ENCODE measurements at regions not wholly inside any gene's neighbourhood (a gene's known extent, or its start where the extent isn't known, plus 50 kb on each side); places are given as distances from the start of the nearest gene placed in this dataset.

DNA sequence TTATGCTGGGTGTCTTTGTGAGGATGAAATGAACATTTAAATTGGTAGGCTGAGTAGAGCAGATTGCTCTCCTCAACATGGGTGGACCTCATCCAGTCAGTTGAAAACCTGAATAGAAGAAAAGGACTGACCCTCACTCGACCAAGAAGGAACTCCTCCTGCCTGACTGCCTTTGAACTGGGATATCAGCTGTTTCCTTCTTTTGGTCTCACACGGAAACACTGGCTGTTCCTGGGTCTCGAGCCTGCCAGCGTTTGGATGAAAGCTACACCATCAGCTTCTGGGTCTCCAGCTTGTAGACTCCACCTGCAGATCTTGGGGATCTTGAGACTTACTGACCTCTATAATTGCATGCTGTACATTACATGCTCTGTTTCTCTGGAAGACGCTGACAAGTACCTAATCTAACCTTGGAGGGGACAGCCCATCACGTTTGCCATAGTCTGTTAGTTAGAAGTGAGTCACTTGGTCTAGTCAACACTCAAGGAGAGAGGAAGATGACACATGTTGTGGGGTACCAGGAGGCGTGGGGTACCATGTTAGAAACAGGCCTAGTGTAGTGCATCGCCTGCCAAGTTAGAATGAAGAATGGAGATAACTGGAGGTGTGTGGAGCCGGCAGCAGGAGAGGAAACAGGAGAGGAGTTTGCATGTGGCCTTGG lies 267.0 kb downstream of the MREG start:
- Histone ChIP-seq H3K27me3 (ENCODE audit: insufficient read depth, poor library complexity, severe bottlenecking) (peaks cover 3% of the 10 kb centered on the region), H3K4me3 (replicated peaks; ENCODE audit: insufficient read depth, low read length) (no peak overlapping the region), H3K27ac (replicated peaks) (no peak overlapping the region)
- DNase-seq (ENCODE audit: low read depth in 1 of 2, low spot score in 1 of 2), result no peak
- TF ChIP-seq SPI1 (IDR thresholded peaks at IDR 0.05; ENCODE audit: borderline replicate concordance, low read depth) (no peak), GABPA (IDR thresholded peaks at IDR 0.05; ENCODE audit: low read depth) (no peak), POLR2AphosphoS5 (IDR thresholded peaks at IDR 0.05; ENCODE audit: low read depth) (no peak)
- TF ChIP-seq, protein P1, sequence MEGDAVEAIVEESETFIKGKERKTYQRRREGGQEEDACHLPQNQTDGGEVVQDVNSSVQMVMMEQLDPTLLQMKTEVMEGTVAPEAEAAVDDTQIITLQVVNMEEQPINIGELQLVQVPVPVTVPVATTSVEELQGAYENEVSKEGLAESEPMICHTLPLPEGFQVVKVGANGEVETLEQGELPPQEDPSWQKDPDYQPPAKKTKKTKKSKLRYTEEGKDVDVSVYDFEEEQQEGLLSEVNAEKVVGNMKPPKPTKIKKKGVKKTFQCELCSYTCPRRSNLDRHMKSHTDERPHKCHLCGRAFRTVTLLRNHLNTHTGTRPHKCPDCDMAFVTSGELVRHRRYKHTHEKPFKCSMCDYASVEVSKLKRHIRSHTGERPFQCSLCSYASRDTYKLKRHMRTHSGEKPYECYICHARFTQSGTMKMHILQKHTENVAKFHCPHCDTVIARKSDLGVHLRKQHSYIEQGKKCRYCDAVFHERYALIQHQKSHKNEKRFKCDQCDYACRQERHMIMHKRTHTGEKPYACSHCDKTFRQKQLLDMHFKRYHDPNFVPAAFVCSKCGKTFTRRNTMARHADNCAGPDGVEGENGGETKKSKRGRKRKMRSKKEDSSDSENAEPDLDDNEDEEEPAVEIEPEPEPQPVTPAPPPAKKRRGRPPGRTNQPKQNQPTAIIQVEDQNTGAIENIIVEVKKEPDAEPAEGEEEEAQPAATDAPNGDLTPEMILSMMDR (IDR thresholded peaks at IDR 0.05; ENCODE audit: insufficient read depth, low read length), result no peak
- TF ChIP-seq, protein P2, sequence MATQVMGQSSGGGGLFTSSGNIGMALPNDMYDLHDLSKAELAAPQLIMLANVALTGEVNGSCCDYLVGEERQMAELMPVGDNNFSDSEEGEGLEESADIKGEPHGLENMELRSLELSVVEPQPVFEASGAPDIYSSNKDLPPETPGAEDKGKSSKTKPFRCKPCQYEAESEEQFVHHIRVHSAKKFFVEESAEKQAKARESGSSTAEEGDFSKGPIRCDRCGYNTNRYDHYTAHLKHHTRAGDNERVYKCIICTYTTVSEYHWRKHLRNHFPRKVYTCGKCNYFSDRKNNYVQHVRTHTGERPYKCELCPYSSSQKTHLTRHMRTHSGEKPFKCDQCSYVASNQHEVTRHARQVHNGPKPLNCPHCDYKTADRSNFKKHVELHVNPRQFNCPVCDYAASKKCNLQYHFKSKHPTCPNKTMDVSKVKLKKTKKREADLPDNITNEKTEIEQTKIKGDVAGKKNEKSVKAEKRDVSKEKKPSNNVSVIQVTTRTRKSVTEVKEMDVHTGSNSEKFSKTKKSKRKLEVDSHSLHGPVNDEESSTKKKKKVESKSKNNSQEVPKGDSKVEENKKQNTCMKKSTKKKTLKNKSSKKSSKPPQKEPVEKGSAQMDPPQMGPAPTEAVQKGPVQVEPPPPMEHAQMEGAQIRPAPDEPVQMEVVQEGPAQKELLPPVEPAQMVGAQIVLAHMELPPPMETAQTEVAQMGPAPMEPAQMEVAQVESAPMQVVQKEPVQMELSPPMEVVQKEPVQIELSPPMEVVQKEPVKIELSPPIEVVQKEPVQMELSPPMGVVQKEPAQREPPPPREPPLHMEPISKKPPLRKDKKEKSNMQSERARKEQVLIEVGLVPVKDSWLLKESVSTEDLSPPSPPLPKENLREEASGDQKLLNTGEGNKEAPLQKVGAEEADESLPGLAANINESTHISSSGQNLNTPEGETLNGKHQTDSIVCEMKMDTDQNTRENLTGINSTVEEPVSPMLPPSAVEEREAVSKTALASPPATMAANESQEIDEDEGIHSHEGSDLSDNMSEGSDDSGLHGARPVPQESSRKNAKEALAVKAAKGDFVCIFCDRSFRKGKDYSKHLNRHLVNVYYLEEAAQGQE (IDR thresholded peaks at IDR 0.05; ENCODE audit: insufficient replicate concordance, low read depth), result no peak

DNA sequence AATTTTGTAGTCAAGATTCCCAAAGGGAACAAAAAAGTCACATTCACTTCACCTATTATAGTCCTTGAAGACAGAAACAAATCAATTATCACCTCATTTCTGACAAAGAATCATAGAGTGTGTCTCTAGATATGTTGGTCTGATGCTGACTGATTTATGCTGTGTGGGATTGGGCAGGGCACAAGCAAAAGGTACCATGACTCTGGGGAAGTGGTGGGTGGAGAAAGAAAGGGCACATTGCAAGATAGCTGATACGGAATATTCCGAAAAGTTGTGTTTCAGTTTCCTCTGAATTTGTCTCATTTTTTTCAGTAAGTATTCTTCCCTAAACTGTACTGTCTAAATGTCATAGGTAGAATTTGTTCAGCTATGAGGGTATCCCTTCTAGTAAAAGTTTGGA lies 268.0 kb downstream of the MREG start:
- TF ChIP-seq SPI1 (IDR thresholded peaks at IDR 0.05; ENCODE audit: borderline replicate concordance, low read depth) (no peak), GABPA (IDR thresholded peaks at IDR 0.05; ENCODE audit: low read depth) (no peak), POLR2AphosphoS5 (IDR thresholded peaks at IDR 0.05; ENCODE audit: low read depth) (no peak)
- TF ChIP-seq, protein P2 (IDR thresholded peaks at IDR 0.05; ENCODE audit: insufficient replicate concordance, low read depth), result no peak
- TF ChIP-seq, protein P1 (IDR thresholded peaks at IDR 0.05; ENCODE audit: insufficient read depth, low read length), result no peak
- Histone ChIP-seq H3K27ac (replicated peaks) (no peak overlapping the region), H3K27me3 (ENCODE audit: insufficient read depth, poor library complexity, severe bottlenecking) (peaks cover 3% of the 10 kb centered on the region), H3K4me3 (replicated peaks; ENCODE audit: insufficient read depth, low read length) (no peak overlapping the region)
- DNase-seq (ENCODE audit: low read depth in 1 of 2, low spot score in 1 of 2), result no peak

GRCh38 chr2:215744514-215744913 lies 268.8 kb downstream of the MREG start:
- H3K27me3 ChIP-seq (ENCODE audit: insufficient read depth, poor library complexity, severe bottlenecking), result peaks cover 3% of the 10 kb centered on the region
- no peak for DNase-seq (ENCODE audit: low read depth in 1 of 2, low spot score in 1 of 2)
- H3K27ac ChIP-seq (replicated peaks), result no peak overlapping the region
- H3K4me3 ChIP-seq (replicated peaks; ENCODE audit: insufficient read depth, low read length), result no peak overlapping the region
- TF ChIP-seq, protein P1 (IDR thresholded peaks at IDR 0.05; ENCODE audit: insufficient read depth, low read length), result no peak
- no peak for TF ChIP-seq POLR2AphosphoS5 (IDR thresholded peaks at IDR 0.05; ENCODE audit: low read depth)
- TF ChIP-seq SPI1 (IDR thresholded peaks at IDR 0.05; ENCODE audit: borderline replicate concordance, low read depth), result no peak

GRCh38 chr2:215743066-215743465 lies 270.3 kb downstream of the MREG start:
- Histone ChIP-seq H3K27ac (replicated peaks) (no peak overlapping the region), H3K4me3 (replicated peaks; ENCODE audit: insufficient read depth, low read length) (no peak overlapping the region), H3K27me3 (ENCODE audit: insufficient read depth, poor library complexity, severe bottlenecking) (peaks cover 3% of the 10 kb centered on the region)
- TF ChIP-seq SPI1 (IDR thresholded peaks at IDR 0.05; ENCODE audit: borderline replicate concordance, low read depth) (0 out of 2 replicates have a peak, but pooled peaks have one; percentile 11), POLR2AphosphoS5 (IDR thresholded peaks at IDR 0.05; ENCODE audit: low read depth) (no peak)
- DNase-seq (ENCODE audit: low read depth in 1 of 2, low spot score in 1 of 2), result no peak

Data from HL-60 (cell line).